ENCODE measurements at regions not wholly inside any gene's neighbourhood (a gene's known extent, or its start where the extent isn't known, plus 50 kb on each side); places are given as distances from the start of the nearest gene placed in this dataset.

DNA sequence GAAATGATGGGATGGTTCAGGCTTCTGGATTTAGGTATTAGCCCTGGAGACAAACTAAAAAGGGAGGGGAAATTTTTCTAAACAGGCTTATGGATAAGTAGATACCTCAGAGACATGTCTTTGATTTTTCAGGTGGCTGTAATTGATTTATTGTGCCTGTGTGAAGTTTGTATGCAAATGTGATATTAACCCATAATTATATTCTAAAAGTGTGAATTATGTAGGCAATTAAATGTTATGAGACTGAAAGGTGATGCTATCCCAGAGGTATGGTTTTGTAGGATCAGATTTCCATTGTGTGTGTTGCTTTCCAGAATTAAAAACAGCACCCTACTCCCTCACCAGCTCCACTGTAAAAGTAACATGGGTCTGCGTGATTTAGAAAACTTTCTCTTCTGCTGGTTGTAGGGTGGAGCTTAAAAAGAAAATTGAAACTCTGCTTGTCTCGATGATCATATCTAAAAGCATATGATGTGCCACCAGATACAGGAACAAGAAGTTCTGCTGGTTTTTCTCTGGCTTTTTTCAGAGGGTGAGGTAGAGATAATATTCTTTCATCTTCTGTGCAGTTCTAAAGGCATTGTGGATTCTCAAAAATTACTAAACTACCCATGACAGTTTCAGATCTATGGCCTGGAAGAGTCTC is 71.8 kb upstream of the TAF11L2 start:
- WGBS (ENCODE audit: insufficient coverage) = 29% methylated on average over 2 of the region's 2 CpGs
- no peaks in the 10 kb centered on the region for H3K4me1 ChIP-seq (ENCODE audit: control insufficient read depth, insufficient read depth, low read length)
- no peaks in the 10 kb centered on the region for H3K36me3 ChIP-seq (ENCODE audit: control insufficient read depth, insufficient read depth, low read length)
- H3K9me3 ChIP-seq (ENCODE audit: control insufficient read depth, insufficient read depth, low read length) = peaks cover 10% of the 10 kb centered on the region
- H3K27me3 ChIP-seq (ENCODE audit: control insufficient read depth, insufficient read depth, low read length) = no peaks in the 10 kb centered on the region
- DNase-seq (no peak), ATAC-seq (no peak)
- intact Hi-C loops (cut with micrococcal nuclease) = no loop called here
- H3K27ac ChIP-seq (ENCODE audit: low read length) = no peak overlapping the region
- H3K27ac Mint-ChIP-seq = no peak overlapping the region
- H3K36me3 Mint-ChIP-seq = no peaks in the 10 kb centered on the region
- no peaks in the 10 kb centered on the region for H3K4me1 Mint-ChIP-seq
- TF ChIP-seq, protein P1, sequence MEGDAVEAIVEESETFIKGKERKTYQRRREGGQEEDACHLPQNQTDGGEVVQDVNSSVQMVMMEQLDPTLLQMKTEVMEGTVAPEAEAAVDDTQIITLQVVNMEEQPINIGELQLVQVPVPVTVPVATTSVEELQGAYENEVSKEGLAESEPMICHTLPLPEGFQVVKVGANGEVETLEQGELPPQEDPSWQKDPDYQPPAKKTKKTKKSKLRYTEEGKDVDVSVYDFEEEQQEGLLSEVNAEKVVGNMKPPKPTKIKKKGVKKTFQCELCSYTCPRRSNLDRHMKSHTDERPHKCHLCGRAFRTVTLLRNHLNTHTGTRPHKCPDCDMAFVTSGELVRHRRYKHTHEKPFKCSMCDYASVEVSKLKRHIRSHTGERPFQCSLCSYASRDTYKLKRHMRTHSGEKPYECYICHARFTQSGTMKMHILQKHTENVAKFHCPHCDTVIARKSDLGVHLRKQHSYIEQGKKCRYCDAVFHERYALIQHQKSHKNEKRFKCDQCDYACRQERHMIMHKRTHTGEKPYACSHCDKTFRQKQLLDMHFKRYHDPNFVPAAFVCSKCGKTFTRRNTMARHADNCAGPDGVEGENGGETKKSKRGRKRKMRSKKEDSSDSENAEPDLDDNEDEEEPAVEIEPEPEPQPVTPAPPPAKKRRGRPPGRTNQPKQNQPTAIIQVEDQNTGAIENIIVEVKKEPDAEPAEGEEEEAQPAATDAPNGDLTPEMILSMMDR (IDR thresholded peaks at IDR 0.05) = no peak
- no peaks in the 10 kb centered on the region for H3K27me3 Mint-ChIP-seq (ENCODE audit: low read depth in 2 of 2)
- H3K9me3 Mint-ChIP-seq = peaks cover 9 to 15% of the 10 kb centered on the region in 2 donors
- H3K4me3 Mint-ChIP-seq = no peak overlapping the region
- no peak overlapping the region for H3K4me3 ChIP-seq (ENCODE audit: low read length)

DNA sequence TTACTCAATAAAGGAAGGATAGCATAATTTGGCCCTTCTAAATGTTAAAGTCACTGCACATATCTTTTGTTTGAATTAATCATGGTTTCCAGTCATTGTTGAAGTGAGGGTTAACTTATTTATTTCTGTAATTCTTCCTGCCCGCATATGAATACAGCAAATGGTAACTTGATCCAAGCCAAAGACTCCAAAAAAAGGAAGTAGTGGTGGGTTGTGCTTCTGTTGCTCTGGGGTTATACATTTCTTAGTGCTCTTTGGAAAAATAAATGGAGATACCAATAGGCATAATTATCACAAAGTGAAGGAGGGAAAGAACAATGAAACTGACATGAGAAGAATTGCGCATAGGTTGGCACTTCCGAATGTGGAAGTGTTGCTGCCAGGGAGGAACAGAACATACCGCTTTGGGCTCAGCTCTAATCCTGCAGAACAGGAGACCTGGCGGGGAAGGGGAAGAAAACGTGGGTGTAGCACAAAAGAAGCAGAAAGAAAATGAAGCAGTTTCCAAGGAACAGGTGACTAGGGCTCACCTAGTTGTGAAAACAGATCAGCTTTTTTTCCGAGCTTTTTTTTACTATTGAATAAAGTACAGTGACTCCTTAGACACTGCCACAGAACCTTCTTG is 69.7 kb upstream of the TAF11L2 start:
- Mint-ChIP-seq H3K4me3 (no peak overlapping the region), H3K36me3 (no peaks in the 10 kb centered on the region), H3K4me1 (no peaks in the 10 kb centered on the region), H3K27ac (no peak overlapping the region), H3K9me3 (peaks cover 8 to 15% of the 10 kb centered on the region in 2 donors), H3K27me3 (ENCODE audit: low read depth in 2 of 2) (no peaks in the 10 kb centered on the region)
- DNase-seq = no peak
- no peak for ATAC-seq
- Histone ChIP-seq H3K27ac (ENCODE audit: low read length) (no peak overlapping the region), H3K4me3 (ENCODE audit: low read length) (no peak overlapping the region), H3K27me3 (ENCODE audit: control insufficient read depth, insufficient read depth, low read length) (no peaks in the 10 kb centered on the region), H3K36me3 (ENCODE audit: control insufficient read depth, insufficient read depth, low read length) (no peaks in the 10 kb centered on the region), H3K4me1 (ENCODE audit: control insufficient read depth, insufficient read depth, low read length) (no peaks in the 10 kb centered on the region), H3K9me3 (ENCODE audit: control insufficient read depth, insufficient read depth, low read length) (peaks cover 10% of the 10 kb centered on the region)
- intact Hi-C loops (cut with micrococcal nuclease) = no loop called here
- 90% methylated on average over 6 of the region's 7 CpGs for WGBS (ENCODE audit: insufficient coverage)
- TF ChIP-seq, protein P1 (IDR thresholded peaks at IDR 0.05) = no peak

DNA sequence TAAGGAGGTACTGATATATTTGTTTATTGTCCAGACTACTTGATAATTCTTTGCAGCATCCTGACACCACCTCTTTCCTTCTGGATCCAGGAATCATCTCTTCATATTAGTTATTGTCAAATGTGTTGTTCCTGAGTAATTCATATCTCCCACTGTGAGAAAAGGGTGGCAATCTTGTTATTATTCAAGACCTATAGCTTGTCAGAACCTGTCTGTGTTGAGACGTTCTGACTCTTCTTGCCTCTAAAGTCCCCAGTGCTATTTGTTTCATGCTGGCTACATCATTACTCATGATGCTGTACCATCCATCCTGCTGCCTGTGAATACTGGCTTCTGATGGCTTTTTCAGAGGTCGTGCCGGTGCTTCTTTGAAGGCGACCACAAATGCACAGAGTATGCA is 68.7 kb upstream of the TAF11L2 start:
- no peaks in the 10 kb centered on the region for H3K4me1 ChIP-seq (ENCODE audit: control insufficient read depth, insufficient read depth, low read length)
- DNase-seq (no peak), ATAC-seq (no peak)
- peaks cover 10% of the 10 kb centered on the region for H3K9me3 ChIP-seq (ENCODE audit: control insufficient read depth, insufficient read depth, low read length)
- no peaks in the 10 kb centered on the region for H3K4me1 Mint-ChIP-seq
- H3K27ac ChIP-seq (ENCODE audit: low read length) = no peak overlapping the region
- no peaks in the 10 kb centered on the region for H3K36me3 Mint-ChIP-seq
- no peak overlapping the region for H3K27ac Mint-ChIP-seq
- TF ChIP-seq, protein P1 (IDR thresholded peaks at IDR 0.05) = no peak
- intact Hi-C loops (cut with micrococcal nuclease) = no loop called here
- peaks cover 2 to 9% of the 10 kb centered on the region in 2 donors for H3K9me3 Mint-ChIP-seq
- no peak overlapping the region for H3K4me3 ChIP-seq (ENCODE audit: low read length)
- H3K4me3 Mint-ChIP-seq = no peak overlapping the region
- no peaks in the 10 kb centered on the region for H3K27me3 Mint-ChIP-seq (ENCODE audit: low read depth in 2 of 2)
- no peaks in the 10 kb centered on the region for H3K27me3 ChIP-seq (ENCODE audit: control insufficient read depth, insufficient read depth, low read length)
- H3K36me3 ChIP-seq (ENCODE audit: control insufficient read depth, insufficient read depth, low read length) = no peaks in the 10 kb centered on the region
- 67% methylated on average over 4 of the region's 4 CpGs for WGBS (ENCODE audit: insufficient coverage)

DNA sequence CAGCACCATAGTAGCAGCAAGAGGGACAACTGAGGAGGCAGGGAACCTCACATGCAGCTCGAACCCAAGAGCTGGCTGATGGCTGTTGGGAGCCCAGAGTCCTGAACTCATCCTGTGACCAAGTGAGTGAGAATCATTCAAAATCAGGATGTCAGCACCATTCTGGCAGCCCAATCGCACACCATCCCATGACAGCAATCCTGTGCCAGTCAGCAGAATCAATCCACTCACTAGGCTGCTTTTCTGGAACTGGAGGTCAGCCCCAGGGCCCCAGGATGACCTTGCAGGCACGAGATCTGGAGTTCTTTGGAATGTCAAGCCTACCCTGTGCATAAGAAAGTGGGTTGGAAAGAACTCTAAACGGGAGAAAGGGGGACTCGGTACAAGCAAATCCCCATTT is 67.8 kb upstream of the TAF11L2 start:
- H3K36me3 Mint-ChIP-seq = no peaks in the 10 kb centered on the region
- intact Hi-C loops (cut with micrococcal nuclease) = no loop called here
- no peak overlapping the region for H3K4me3 Mint-ChIP-seq

More for the DNA sequence above, 67.8 kb upstream of the TAF11L2 start:
- H3K4me3 ChIP-seq (ENCODE audit: low read length) = no peak overlapping the region
- H3K4me1 Mint-ChIP-seq = no peaks in the 10 kb centered on the region
- H3K27me3 Mint-ChIP-seq (ENCODE audit: low read depth in 2 of 2) = no peaks in the 10 kb centered on the region
- no peak overlapping the region for H3K27ac ChIP-seq (ENCODE audit: low read length)
- no peaks in the 10 kb centered on the region for H3K4me1 ChIP-seq (ENCODE audit: control insufficient read depth, insufficient read depth, low read length)
- peaks cover 10% of the 10 kb centered on the region for H3K9me3 ChIP-seq (ENCODE audit: control insufficient read depth, insufficient read depth, low read length)
- H3K9me3 Mint-ChIP-seq = peaks cover 2 to 9% of the 10 kb centered on the region in 2 donors
- no peaks in the 10 kb centered on the region for H3K36me3 ChIP-seq (ENCODE audit: control insufficient read depth, insufficient read depth, low read length)
- TF ChIP-seq, protein P1 (IDR thresholded peaks at IDR 0.05) = no peak
- ATAC-seq (no peak), DNase-seq (no peak)
- WGBS (ENCODE audit: insufficient coverage) = 73% methylated on average over 5 of the region's 5 CpGs
- no peaks in the 10 kb centered on the region for H3K27me3 ChIP-seq (ENCODE audit: control insufficient read depth, insufficient read depth, low read length)
- H3K27ac Mint-ChIP-seq = no peak overlapping the region
